ENCODE measurements at regions not wholly inside any gene's neighbourhood (a gene's known extent, or its start where the extent isn't known, plus 50 kb on each side); places are given as distances from the start of the nearest gene placed in this dataset.

DNA sequence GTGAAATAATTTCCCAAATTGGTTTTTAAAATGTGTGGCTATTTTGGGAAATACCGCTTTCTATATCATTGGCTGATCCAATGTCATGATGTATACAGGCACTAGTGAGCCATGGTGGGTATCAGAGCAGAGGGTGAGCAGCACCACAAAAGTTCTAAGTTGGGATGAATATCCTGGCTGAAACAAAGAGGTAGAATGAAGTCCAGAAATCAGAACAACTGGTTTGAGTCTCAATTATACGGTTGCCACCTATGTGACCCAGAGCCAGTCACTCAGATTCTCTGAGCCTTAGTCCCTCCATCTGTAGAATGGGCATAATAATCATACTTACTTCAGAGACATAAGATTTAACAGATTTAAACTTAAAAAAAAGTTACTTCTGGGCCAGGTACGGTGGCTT lies 172.3 kb downstream of the ZFP64 start (continued):
- TF ChIP-seq, protein P1, sequence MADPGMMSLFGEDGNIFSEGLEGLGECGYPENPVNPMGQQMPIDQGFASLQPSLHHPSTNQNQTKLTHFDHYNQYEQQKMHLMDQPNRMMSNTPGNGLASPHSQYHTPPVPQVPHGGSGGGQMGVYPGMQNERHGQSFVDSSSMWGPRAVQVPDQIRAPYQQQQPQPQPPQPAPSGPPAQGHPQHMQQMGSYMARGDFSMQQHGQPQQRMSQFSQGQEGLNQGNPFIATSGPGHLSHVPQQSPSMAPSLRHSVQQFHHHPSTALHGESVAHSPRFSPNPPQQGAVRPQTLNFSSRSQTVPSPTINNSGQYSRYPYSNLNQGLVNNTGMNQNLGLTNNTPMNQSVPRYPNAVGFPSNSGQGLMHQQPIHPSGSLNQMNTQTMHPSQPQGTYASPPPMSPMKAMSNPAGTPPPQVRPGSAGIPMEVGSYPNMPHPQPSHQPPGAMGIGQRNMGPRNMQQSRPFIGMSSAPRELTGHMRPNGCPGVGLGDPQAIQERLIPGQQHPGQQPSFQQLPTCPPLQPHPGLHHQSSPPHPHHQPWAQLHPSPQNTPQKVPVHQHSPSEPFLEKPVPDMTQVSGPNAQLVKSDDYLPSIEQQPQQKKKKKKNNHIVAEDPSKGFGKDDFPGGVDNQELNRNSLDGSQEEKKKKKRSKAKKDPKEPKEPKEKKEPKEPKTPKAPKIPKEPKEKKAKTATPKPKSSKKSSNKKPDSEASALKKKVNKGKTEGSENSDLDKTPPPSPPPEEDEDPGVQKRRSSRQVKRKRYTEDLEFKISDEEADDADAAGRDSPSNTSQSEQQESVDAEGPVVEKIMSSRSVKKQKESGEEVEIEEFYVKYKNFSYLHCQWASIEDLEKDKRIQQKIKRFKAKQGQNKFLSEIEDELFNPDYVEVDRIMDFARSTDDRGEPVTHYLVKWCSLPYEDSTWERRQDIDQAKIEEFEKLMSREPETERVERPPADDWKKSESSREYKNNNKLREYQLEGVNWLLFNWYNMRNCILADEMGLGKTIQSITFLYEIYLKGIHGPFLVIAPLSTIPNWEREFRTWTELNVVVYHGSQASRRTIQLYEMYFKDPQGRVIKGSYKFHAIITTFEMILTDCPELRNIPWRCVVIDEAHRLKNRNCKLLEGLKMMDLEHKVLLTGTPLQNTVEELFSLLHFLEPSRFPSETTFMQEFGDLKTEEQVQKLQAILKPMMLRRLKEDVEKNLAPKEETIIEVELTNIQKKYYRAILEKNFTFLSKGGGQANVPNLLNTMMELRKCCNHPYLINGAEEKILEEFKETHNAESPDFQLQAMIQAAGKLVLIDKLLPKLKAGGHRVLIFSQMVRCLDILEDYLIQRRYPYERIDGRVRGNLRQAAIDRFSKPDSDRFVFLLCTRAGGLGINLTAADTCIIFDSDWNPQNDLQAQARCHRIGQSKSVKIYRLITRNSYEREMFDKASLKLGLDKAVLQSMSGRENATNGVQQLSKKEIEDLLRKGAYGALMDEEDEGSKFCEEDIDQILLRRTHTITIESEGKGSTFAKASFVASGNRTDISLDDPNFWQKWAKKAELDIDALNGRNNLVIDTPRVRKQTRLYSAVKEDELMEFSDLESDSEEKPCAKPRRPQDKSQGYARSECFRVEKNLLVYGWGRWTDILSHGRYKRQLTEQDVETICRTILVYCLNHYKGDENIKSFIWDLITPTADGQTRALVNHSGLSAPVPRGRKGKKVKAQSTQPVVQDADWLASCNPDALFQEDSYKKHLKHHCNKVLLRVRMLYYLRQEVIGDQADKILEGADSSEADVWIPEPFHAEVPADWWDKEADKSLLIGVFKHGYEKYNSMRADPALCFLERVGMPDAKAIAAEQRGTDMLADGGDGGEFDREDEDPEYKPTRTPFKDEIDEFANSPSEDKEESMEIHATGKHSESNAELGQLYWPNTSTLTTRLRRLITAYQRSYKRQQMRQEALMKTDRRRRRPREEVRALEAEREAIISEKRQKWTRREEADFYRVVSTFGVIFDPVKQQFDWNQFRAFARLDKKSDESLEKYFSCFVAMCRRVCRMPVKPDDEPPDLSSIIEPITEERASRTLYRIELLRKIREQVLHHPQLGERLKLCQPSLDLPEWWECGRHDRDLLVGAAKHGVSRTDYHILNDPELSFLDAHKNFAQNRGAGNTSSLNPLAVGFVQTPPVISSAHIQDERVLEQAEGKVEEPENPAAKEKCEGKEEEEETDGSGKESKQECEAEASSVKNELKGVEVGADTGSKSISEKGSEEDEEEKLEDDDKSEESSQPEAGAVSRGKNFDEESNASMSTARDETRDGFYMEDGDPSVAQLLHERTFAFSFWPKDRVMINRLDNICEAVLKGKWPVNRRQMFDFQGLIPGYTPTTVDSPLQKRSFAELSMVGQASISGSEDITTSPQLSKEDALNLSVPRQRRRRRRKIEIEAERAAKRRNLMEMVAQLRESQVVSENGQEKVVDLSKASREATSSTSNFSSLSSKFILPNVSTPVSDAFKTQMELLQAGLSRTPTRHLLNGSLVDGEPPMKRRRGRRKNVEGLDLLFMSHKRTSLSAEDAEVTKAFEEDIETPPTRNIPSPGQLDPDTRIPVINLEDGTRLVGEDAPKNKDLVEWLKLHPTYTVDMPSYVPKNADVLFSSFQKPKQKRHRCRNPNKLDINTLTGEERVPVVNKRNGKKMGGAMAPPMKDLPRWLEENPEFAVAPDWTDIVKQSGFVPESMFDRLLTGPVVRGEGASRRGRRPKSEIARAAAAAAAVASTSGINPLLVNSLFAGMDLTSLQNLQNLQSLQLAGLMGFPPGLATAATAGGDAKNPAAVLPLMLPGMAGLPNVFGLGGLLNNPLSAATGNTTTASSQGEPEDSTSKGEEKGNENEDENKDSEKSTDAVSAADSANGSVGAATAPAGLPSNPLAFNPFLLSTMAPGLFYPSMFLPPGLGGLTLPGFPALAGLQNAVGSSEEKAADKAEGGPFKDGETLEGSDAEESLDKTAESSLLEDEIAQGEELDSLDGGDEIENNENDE (IDR thresholded peaks at IDR 0.05; ENCODE audit: insufficient replicate concordance, low read length) = no peak
- TF ChIP-seq ASH2L (IDR thresholded peaks at IDR 0.05; ENCODE audit: low read length) (no peak), NRF1 (IDR thresholded peaks at IDR 0.05; ENCODE audit: low read depth, low read length) (no peak)

Measured in H1 (cell line).